ENCODE measurements at regions not wholly inside any gene's neighbourhood (a gene's known extent, or its start where the extent isn't known, plus 50 kb on each side); places are given as distances from the start of the nearest gene placed in this dataset.

DNA sequence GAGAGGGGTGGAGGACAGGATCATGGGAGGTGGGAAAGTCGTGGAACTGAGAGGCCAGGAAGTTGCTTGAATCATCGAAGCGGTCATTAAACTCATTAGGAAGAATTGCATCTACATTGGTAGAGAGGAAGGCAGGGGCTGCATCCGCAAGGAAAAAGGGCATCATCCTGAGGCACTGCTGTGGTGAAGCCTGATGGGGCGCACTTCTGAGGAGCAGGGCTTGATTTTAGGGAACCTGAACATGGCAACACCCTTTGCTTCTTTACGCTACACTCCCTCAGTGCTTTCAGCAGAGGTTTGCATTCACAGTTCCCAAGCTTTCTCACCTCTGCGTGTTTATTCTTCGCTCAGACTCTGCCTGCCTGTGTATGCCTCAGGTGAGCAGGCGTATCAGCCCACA, 352.0 kb upstream of the RAB6C start:
- DNase-seq (ENCODE audit: low read depth, low spot score), result no peak
- BruUV-seq (replicated peaks), result no TSS peak
- Histone ChIP-seq H2AFZ (ENCODE audit: low read depth, low read length) (no peak overlapping the region), H3K27me3 (ENCODE audit: control insufficient read depth in 2 of 2, insufficient read depth in 2 of 2, low read length in 2 of 2) (no peaks in the 10 kb centered on the region), H3K4me2 (ENCODE audit: insufficient read depth, low read length) (no peak overlapping the region), H3K79me2 (ENCODE audit: control insufficient read depth, insufficient read depth, low read length) (no peaks in the 10 kb centered on the region), H3K4me1 (ENCODE audit: control insufficient read depth, extremely low read depth, insufficient read depth, low read length) (no peaks in the 10 kb centered on the region), H3K9me1 (replicated peaks; ENCODE audit: control insufficient read depth, extremely low read depth, insufficient read depth, low read length) (no peaks in the 10 kb centered on the region), H3K36me3 (ENCODE audit: control insufficient read depth in 2 of 2, extremely low read depth in 1 of 2, insufficient read depth in 2 of 2, low read length in 2 of 2) (no peaks in the 10 kb centered on the region), H3K27ac (ENCODE audit: insufficient read depth, low read depth, low read length) (no peak overlapping the region), H3K9me3 (replicated peaks; ENCODE audit: control insufficient read depth, insufficient read depth, low read length) (peaks cover 2% of the 10 kb centered on the region), H3K9ac (replicated peaks; ENCODE audit: extremely low read depth, insufficient read depth, low read length) (no peak overlapping the region), H4K20me1 (replicated peaks; ENCODE audit: control insufficient read depth, extremely low read depth, insufficient read depth, low read length) (no peaks in the 10 kb centered on the region), H3K4me3 (replicated peaks in 1 of 3; ENCODE audit: insufficient read depth in 1 of 3, low read depth in 1 of 3, low read length in 3 of 3) (no peak overlapping the region)
- no peak for FAIRE-seq
- intact Hi-C loops (cut with micrococcal nuclease) (no loop called here), dilution Hi-C loops (cut with MboI; ENCODE audit: extremely low pct_ligation_motif_present, low sequenced_read_pairs) (no loop called here)
- CTCF ChIA-PET, result no interaction called here
- POLR2A ChIA-PET, result no interaction called here
- TF ChIP-seq, protein P1, sequence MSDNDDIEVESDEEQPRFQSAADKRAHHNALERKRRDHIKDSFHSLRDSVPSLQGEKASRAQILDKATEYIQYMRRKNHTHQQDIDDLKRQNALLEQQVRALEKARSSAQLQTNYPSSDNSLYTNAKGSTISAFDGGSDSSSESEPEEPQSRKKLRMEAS (IDR thresholded peaks at IDR 0.05; ENCODE audit: insufficient read depth, insufficient read length), result no peak
- TF ChIP-seq GATA2 (IDR thresholded peaks at IDR 0.05; ENCODE audit: insufficient read depth, insufficient read length, low read depth, low read length) (no peak), MYC (IDR thresholded peaks at IDR 0.05; ENCODE audit: low read depth, low read length) (no peak), POLR2A (IDR thresholded peaks at IDR 0.05; ENCODE audit: low read depth, low read length) (no peak), EZH2 (IDR thresholded peaks at IDR 0.05; ENCODE audit: borderline replicate concordance, low read depth, low read length, severe bottlenecking) (no peak), JUN (IDR thresholded peaks at IDR 0.05; ENCODE audit: borderline replicate concordance, insufficient read depth, insufficient read length, low read depth) (no peak), POLR2AphosphoS5 (IDR thresholded peaks at IDR 0.05; ENCODE audit: insufficient read depth, low read depth, low read length) (no peak), FOS (IDR thresholded peaks at IDR 0.05; ENCODE audit: borderline replicate concordance, insufficient read depth, low read length) (no peak), CTCF (IDR thresholded peaks at IDR 0.05; ENCODE audit: extremely low read depth in 1 of 2, insufficient read depth in 1 of 2, low read depth in 1 of 2, low read length in 2 of 2) (no peak)
